ENCODE measurements at regions not wholly inside any gene's neighbourhood (a gene's known extent, or its start where the extent isn't known, plus 50 kb on each side); places are given as distances from the start of the nearest gene placed in this dataset.

GRCh38 chr2:144048631-144049060 lies 471.3 kb downstream of the ZEB2 start:
- no peak for TF ChIP-seq RXRA (IDR thresholded peaks at IDR 0.05)
- TF ChIP-seq FOXA1 (IDR thresholded peaks at IDR 0.05): no peak
- no peak for TF ChIP-seq HNF4A (conservative IDR thresholded peaks at IDR 0.05)
- TF ChIP-seq EGR1 (IDR thresholded peaks at IDR 0.05; ENCODE audit: low read depth in 2 of 2): no peak
- no peak for TF ChIP-seq ATF3 (IDR thresholded peaks at IDR 0.05)
- no peak overlapping the region for H3K27ac ChIP-seq (ENCODE audit: low read depth in 1 of 2, low read length in 2 of 2)
- 97% methylated on average over 4 of the region's 4 CpGs for WGBS

GRCh38 chr2:144042751-144043150 lies 477.2 kb downstream of the ZEB2 start:
- TF ChIP-seq RXRA (IDR thresholded peaks at IDR 0.05) (no peak), TAF1 (conservative IDR thresholded peaks at IDR 0.05) (no peak), NR2F2 (IDR thresholded peaks at IDR 0.05) (no peak), FOXA2 (IDR thresholded peaks at IDR 0.05) (no peak), EGR1 (IDR thresholded peaks at IDR 0.05; ENCODE audit: low read depth in 2 of 2) (no peak), HNF4G (IDR thresholded peaks at IDR 0.05) (no peak), REST (IDR thresholded peaks at IDR 0.05) (no peak), CTCF (IDR thresholded peaks at IDR 0.05; ENCODE audit: low read depth, low read length, missing input control) (no peak), RAD21 (IDR thresholded peaks at IDR 0.05) (no peak), MAX (IDR thresholded peaks at IDR 0.05) (no peak), YY1 (IDR thresholded peaks at IDR 0.05) (no peak), SP1 (IDR thresholded peaks at IDR 0.05) (no peak)
- Histone ChIP-seq H3K36me3 (ENCODE audit: control insufficient read depth in 4 of 4, insufficient read depth in 3 of 4, low read depth in 1 of 4, low read length in 3 of 4) (no peaks in the 10 kb centered on the region), H3K9me3 (ENCODE audit: control insufficient read depth in 4 of 4, low read length in 3 of 4) (no peaks in the 10 kb centered on the region), H3K4me1 (ENCODE audit: control insufficient read depth in 4 of 4, insufficient read depth in 4 of 4, low read length in 3 of 4) (no peaks in the 10 kb centered on the region), H3K9ac (ENCODE audit: low read depth in 1 of 2, low read length in 2 of 2) (no peak overlapping the region), H3K27ac (ENCODE audit: low read depth in 1 of 2, low read length in 2 of 2) (no peak overlapping the region), H3K27me3 (ENCODE audit: control insufficient read depth in 4 of 4, insufficient read depth in 4 of 4, low read length in 3 of 4) (no peaks in the 10 kb centered on the region), H3K4me3 (ENCODE audit: low read depth in 1 of 3, low read length in 3 of 3) (no peak overlapping the region)
- no peak for DNase-seq (ENCODE audit: low spot score)
- WGBS: 95% methylated on average over 2 of the region's 2 CpGs

More at GRCh38 chr2:144048631-144049060, 471.3 kb downstream of the ZEB2 start:
- H3K36me3 ChIP-seq (ENCODE audit: control insufficient read depth in 4 of 4, insufficient read depth in 3 of 4, low read depth in 1 of 4, low read length in 3 of 4): no peaks in the 10 kb centered on the region
- DNase-seq (ENCODE audit: low spot score): no peak
- H3K9me3 ChIP-seq (ENCODE audit: control insufficient read depth in 4 of 4, low read length in 3 of 4): no peaks in the 10 kb centered on the region
- H3K9ac ChIP-seq (ENCODE audit: low read depth in 1 of 2, low read length in 2 of 2): no peak overlapping the region
- H3K27me3 ChIP-seq (ENCODE audit: control insufficient read depth in 4 of 4, insufficient read depth in 4 of 4, low read length in 3 of 4): no peaks in the 10 kb centered on the region
- H3K4me3 ChIP-seq (ENCODE audit: low read depth in 1 of 3, low read length in 3 of 3): no peak overlapping the region
- H3K4me1 ChIP-seq (ENCODE audit: control insufficient read depth in 4 of 4, insufficient read depth in 4 of 4, low read length in 3 of 4): no peaks in the 10 kb centered on the region
